RWPE1 (cell line): ENCODE measurements at regions not wholly inside any gene's neighbourhood (a gene's known extent, or its start where the extent isn't known, plus 50 kb on each side); places are given as distances from the start of the nearest gene placed in this dataset.

Experiments used
- CTCF ChIA-PET: fragments of 350-600 bp; sonication (Branson Sonifier 250); formaldehyde crosslinking; extraction: SDS; loops from one replicate; lab custom pipeline; 2021; lab: Yijun Ruan, JAX
- POLR2A ChIA-PET: fragments of 400-600 bp; formaldehyde crosslinking; extraction: SDS; loops from one replicate; lab custom pipeline; 2020; ENCODE audit warnings: antibody characterized with exemption; ENCODE audit not compliant: low non-redundant PET; lab: Yijun Ruan, JAX
- DNase-seq: peaks from one replicate; pipeline ENCODE4 v3.0.0; 2012; ENCODE audit warnings: low spot score
- H3K27ac ChIP-seq: fragments of 450-650 bp; 2 replicates; pipeline ENCODE4 v1.5.1; 2017
- TF ChIP-seq, protein P1 (sequence below): fragments of 450-650 bp; conservative IDR thresholded peaks from 2 replicates; pipeline ENCODE4 v1.5.1; 2017; ENCODE audit warnings: low read depth, mild to moderate bottlenecking

DNA sequence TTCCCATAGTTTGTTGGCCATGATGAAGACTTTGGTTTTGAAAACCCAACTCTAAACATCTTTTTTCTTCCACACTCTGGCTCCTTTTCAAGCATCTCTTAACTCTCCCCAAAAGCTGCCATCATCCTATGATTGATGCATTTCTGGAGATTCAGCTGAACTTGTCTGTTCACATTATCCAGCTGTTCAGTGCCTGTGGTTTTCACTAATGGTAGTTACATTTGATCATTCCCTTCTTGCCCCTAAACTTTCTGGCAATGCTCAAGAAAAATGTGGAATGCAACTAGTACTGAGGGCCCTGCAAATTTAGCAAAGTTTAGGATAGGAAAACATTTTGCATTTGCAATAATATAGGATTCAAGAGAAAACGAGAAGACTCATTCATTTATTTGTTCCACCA lies 267.5 kb downstream of the ENC1 start:
- no peak for DNase-seq
- CTCF ChIA-PET = no interaction called here
- TF ChIP-seq, protein P1, sequence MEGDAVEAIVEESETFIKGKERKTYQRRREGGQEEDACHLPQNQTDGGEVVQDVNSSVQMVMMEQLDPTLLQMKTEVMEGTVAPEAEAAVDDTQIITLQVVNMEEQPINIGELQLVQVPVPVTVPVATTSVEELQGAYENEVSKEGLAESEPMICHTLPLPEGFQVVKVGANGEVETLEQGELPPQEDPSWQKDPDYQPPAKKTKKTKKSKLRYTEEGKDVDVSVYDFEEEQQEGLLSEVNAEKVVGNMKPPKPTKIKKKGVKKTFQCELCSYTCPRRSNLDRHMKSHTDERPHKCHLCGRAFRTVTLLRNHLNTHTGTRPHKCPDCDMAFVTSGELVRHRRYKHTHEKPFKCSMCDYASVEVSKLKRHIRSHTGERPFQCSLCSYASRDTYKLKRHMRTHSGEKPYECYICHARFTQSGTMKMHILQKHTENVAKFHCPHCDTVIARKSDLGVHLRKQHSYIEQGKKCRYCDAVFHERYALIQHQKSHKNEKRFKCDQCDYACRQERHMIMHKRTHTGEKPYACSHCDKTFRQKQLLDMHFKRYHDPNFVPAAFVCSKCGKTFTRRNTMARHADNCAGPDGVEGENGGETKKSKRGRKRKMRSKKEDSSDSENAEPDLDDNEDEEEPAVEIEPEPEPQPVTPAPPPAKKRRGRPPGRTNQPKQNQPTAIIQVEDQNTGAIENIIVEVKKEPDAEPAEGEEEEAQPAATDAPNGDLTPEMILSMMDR = no peak
- POLR2A ChIA-PET = no interaction called here
- H3K27ac ChIP-seq = no peak overlapping the region

DNA sequence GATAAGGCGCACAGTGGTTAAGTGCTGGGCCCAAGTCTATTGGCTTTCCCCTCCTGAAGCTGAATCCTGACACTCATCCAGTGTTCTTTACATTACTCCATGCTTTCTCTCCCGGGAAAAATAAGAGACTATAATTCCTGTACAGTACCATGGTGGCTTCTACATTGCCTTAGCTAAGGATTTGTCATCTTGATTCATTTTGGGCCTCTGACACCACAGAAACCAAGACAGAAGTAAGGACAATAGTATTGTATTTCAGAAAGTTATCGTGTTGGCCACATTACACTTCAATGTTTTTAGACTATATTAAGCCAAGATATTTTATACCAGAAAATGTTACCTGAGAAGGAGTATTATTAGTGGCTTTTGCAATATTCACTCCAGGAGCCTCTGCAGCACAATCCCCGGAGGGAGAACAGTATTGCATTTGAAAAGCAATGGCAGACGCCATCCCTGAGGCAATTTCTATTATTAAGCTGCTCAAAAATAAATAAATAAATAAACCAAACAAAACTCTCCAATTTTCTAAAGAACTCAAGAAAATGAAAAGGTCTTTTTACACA lies 267.9 kb downstream of the ENC1 start:
- no peak for DNase-seq
- ChIA-PET CTCF (no interaction called here), POLR2A (no interaction called here)
- no peak overlapping the region for H3K27ac ChIP-seq
- TF ChIP-seq, protein P1 = no peak

DNA sequence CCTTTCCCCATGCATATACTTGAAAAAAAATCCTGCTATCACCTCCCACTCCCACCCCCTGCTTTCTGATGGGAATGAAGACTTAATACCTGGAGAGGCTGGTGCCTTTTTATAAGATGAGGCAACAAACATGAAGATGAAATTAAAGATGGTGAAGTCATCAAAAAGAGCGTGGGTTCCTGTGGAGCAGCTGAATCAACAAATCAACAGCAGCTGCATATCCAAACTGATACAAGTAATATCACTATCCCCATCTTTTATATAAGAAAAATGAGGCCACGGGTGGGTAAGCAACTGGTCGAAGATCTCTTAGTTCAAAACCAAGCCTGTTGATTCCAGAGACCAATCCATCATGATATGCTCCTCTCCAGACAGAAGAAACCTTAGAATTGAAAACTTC lies 268.5 kb downstream of the ENC1 start:
- TF ChIP-seq, protein P1 = no peak
- no peak for DNase-seq
- ChIA-PET CTCF (no interaction called here), POLR2A (no interaction called here)
- no peak overlapping the region for H3K27ac ChIP-seq

DNA sequence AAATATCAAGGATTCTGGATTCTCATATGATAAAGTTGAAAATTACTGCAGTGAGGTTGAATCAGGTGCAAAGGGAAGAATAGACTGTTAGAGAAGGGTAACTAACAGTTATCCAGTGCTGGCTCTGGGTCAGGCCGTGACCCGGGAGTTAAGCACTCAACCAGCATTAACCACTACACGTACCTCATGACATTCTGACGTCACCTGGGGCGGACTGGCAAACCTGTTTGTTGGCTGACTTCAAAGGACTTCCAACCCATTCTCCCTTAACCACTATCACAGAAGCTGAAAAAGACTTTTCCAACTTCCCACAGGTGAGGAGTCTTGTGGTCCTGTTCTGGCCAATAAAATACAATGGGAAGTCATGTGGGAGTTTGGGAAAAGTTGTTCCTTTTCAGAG lies 268.9 kb downstream of the ENC1 start:
- ChIA-PET POLR2A (no interaction called here), CTCF (no interaction called here)
- TF ChIP-seq, protein P1 = no peak
- DNase-seq = no peak
- H3K27ac ChIP-seq = no peak overlapping the region

DNA sequence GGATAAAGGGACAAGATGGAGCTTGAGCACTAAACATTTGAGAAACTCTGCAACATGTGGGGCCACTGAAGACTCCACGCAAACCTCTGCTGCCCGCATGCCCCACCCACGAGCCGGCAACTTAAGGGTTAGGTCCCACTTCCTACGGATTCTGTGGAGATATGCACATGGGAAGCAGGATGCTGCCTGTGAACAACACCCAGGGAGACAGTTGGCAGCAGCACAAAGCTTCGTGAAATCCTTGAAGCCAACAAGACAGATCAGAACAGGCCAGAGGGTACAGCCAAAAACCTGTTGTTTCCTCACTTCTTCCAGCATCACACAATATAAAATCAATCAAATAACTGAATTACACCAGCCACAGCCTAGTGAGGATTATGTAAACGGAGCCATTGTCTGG lies 270.4 kb downstream of the ENC1 start:
- ChIA-PET CTCF (no interaction called here), POLR2A (no interaction called here)
- peak overlapping the region; percentile 56 for H3K27ac ChIP-seq

DNA sequence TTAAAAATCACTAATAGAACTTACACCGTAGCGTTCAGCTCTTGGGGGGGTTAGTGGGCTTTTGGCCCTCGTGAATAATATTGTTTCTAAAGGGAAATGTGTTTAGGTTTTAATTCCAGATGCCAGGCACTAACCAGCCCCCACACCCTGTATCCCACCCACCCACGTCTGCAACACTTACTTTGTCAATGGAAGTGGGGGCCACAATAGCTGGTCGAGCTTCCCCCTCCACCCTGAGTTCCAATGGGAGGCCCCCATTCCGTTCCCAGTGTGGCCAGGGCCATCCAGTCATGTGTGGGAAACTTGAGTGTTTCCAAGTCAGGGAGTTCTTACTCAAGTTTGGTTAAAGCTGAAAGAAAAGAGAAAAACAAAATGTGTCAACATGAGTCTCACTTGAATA lies 271.4 kb downstream of the ENC1 start:
- TF ChIP-seq, protein P1 = no peak
- H3K27ac ChIP-seq = no peak overlapping the region
- DNase-seq = no peak
- ChIA-PET POLR2A (no interaction called here), CTCF (interaction anchor here (0.7 kb wide), 1 partner anchor 17 kb away, joined by 3 read pairs; no protein-coding TSS in a partner anchor)

More for the DNA sequence above, 270.4 kb downstream of the ENC1 start:
- TF ChIP-seq, protein P1 = no peak
- DNase-seq = no peak
